ENCODE measurements at regions not wholly inside any gene's neighbourhood (a gene's known extent, or its start where the extent isn't known, plus 50 kb on each side); places are given as distances from the start of the nearest gene placed in this dataset.

- no peak for TF ChIP-seq CTCF (IDR thresholded peaks at IDR 0.05)
- TF ChIP-seq POLR2A (IDR thresholded peaks at IDR 0.05) = no peak
Observed at GRCh38 chr20:23244156-23244915, 106.3 kb upstream of the NXT1 start.
